GM21423 (cell line): ENCODE measurements at regions not wholly inside any gene's neighbourhood (a gene's known extent, or its start where the extent isn't known, plus 50 kb on each side); places are given as distances from the start of the nearest gene placed in this dataset.
"Not testable (repeated sequence)": the region's sequence is repeated elsewhere in the genome, so short reads cannot be mapped to it uniquely, and the experiment has no call there.

Experiments
- ATAC-seq: cut with Tn5 transposase; IDR thresholded peaks from one replicate; pipeline ENCODE4 v1.9.1; 2021; ENCODE audit warnings: mild to moderate bottlenecking, moderate library complexity; ENCODE audit not compliant: unreplicated experiment

- not testable (repeated sequence) for ATAC-seq
Observed at GRCh38 chr4:33979781-33980180, 2264.5 kb downstream of the ARAP2 start.

GRCh38 chr4:33980361-33980760 lies 2264.0 kb downstream of the ARAP2 start:
- ATAC-seq, result no peak

- ATAC-seq, result no peak
Observed at GRCh38 chr4:33989820-33990443, 2254.4 kb downstream of the ARAP2 start.

- ATAC-seq, result no peak
Observed at GRCh38 chr4:33996075-33996718, 2248.1 kb downstream of the ARAP2 start.

- no peak for ATAC-seq
Observed at GRCh38 chr4:33998291-33998690, 2246.0 kb downstream of the ARAP2 start.

GRCh38 chr4:34000356-34000755 lies 2244.0 kb downstream of the ARAP2 start:
- no peak for ATAC-seq

- ATAC-seq, result not testable (repeated sequence)
Observed at GRCh38 chr4:34006540-34006939, 2237.8 kb downstream of the ARAP2 start.

- no peak for ATAC-seq
Observed at GRCh38 chr4:34009951-34010350, 2234.4 kb downstream of the ARAP2 start.

GRCh38 chr4:34010751-34011519 lies 2233.4 kb downstream of the ARAP2 start:
- ATAC-seq, result no peak

- no peak for ATAC-seq
Observed at GRCh38 chr4:34035225-34035624, 2209.1 kb downstream of the ARAP2 start.

- no peak for ATAC-seq
Observed at GRCh38 chr4:34037280-34037679, 2207.0 kb downstream of the ARAP2 start.

- no peak for ATAC-seq
Observed at GRCh38 chr4:34039766-34040165, 2204.5 kb downstream of the ARAP2 start.

GRCh38 chr4:34043131-34043530 lies 2201.2 kb downstream of the ARAP2 start:
- no peak for ATAC-seq

- no peak for ATAC-seq
Observed at GRCh38 chr4:34046580-34046979, 2197.7 kb downstream of the ARAP2 start.

GRCh38 chr4:34047363-34047762 lies 2197.0 kb downstream of the ARAP2 start:
- ATAC-seq, result no peak

- no peak for ATAC-seq
Observed at GRCh38 chr4:34066126-34066525, 2178.2 kb downstream of the ARAP2 start.

- ATAC-seq, result no peak
Observed at GRCh38 chr4:34091451-34091850, 2152.9 kb downstream of the ARAP2 start.

GRCh38 chr4:34094114-34094513 lies 2150.2 kb downstream of the ARAP2 start:
- no peak for ATAC-seq

- no peak for ATAC-seq
Observed at GRCh38 chr4:34105311-34105710, 2139.0 kb downstream of the ARAP2 start.

- no peak for ATAC-seq
Observed at GRCh38 chr4:34108391-34108790, 2135.9 kb downstream of the ARAP2 start.

- no peak for ATAC-seq
Observed at GRCh38 chr4:34112573-34112972, 2131.7 kb downstream of the ARAP2 start.

- no peak for ATAC-seq
Observed at GRCh38 chr4:34138385-34138784, 2105.9 kb downstream of the ARAP2 start.
